Suprapubic skin (tissue), 4 donors: ENCODE measurements at regions not wholly inside any gene's neighbourhood (a gene's known extent, or its start where the extent isn't known, plus 50 kb on each side); places are given as distances from the start of the nearest gene placed in this dataset.
A peak's percentile ranks its signal among the peaks of the same experiment; 100 is the strongest.

Experiments used
- DNase-seq, 2 donors: peaks; one replicate each; pipeline ENCODE4 v3.0.0-alpha.2; 2019; ENCODE audit warnings: low spot score in 2 of 2
- H3K27ac ChIP-seq: fragments of 200-600 bp; sonication (generic); one replicate; pipeline ENCODE4 v1.5.1; 2019
- H3K27me3 ChIP-seq: fragments of 200-600 bp; sonication (generic); one replicate; pipeline ENCODE4 v1.5.1; 2019
- H3K36me3 ChIP-seq: fragments of 200-600 bp; sonication (generic); one replicate; pipeline ENCODE4 v1.5.1; 2019
- H3K4me1 ChIP-seq: fragments of 200-600 bp; sonication (generic); one replicate; pipeline ENCODE4 v1.5.1; 2019
- H3K4me3 ChIP-seq: fragments of 200-600 bp; sonication (generic); one replicate; pipeline ENCODE4 v1.5.1; 2019; ENCODE audit warnings: mild to moderate bottlenecking
- H3K9me3 ChIP-seq: fragments of 200-600 bp; sonication (generic); one replicate; pipeline ENCODE4 v1.5.1; 2019
- EP300 ChIP-seq: sonication (generic); formaldehyde crosslinking; IDR thresholded peaks from one replicate; pipeline ENCODE4 v1.6.1; 2017; ENCODE audit warnings: antibody characterized with exemption
- POLR2A ChIP-seq, 2 donors: fragments of 450-650 bp; IDR thresholded peaks; one replicate each; pipeline ENCODE4 v1.6.1; 2017; ENCODE audit warnings: antibody characterized with exemption in 2 of 2, mild to moderate bottlenecking in 2 of 2, moderate library complexity in 2 of 2
- POLR2AphosphoS5 ChIP-seq, 3 donors: sonication (generic); formaldehyde crosslinking; IDR thresholded peaks; one replicate each; pipeline ENCODE4 v1.6.1; 2017; ENCODE audit warnings: antibody characterized with exemption in 3 of 3
- WGBS: methylation state at CpG from one replicate; pipeline ENCODE4 v1.1.5; 2018; 5-methylcytosine and 5-hydroxymethylcytosine counted together
- TF ChIP-seq, protein P1 (sequence below), 2 donors: fragments of 200-600 bp in 1 of 2; fragments of 450-650 bp in 1 of 2; sonication (generic) in 1 of 2; IDR thresholded peaks; one replicate each; pipeline ENCODE4 v1.5.1; 2016 to 2019; ENCODE audit warnings: antibody characterized with exemption in 2 of 2, mild to moderate bottlenecking in 1 of 2, moderate library complexity in 1 of 2

DNA sequence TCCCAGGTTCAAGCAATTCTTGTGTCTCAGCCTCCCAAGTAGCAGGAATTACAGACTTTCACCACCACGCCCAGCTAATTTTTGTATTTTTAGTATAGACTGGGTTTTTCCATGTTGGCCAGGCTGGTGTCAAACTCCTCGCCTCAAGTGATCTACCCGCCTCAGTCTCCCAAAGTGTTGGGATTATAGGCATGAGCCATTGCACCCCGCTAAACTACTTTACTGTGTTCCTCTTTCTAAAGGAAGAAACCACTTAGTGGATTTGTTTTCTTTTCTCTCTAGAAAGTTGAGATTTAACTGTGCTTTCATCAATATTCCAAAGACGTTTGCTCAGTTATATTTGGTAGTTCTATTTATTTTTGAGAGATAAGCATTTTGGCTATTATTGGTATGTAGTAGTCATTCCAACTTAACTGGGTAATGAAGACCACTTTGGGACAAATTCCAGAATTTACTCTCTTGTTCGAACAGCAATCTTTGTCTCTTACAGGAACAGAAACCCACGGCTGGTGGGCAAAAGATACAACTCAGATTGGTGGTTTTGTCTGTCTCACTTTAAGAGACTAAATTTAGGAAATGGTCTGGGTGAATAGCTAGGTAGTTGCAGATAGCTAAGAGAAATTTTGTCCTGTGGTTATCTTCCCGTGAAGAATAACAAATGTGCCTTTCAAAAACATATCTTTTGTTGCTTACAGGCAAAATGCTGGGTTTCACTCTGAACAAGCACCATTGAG lies 103.5 kb upstream of the CD55 start:
- Histone ChIP-seq H3K4me3 (no peak overlapping the region), H3K9me3 (no peaks in the 10 kb centered on the region), H3K27me3 (no peaks in the 10 kb centered on the region), H3K4me1 (peaks cover 15% of the 10 kb centered on the region), H3K27ac (no peak overlapping the region), H3K36me3 (no peaks in the 10 kb centered on the region)
- WGBS, result 66% methylated on average over 8 of the region's 8 CpGs
- TF ChIP-seq, protein P1, sequence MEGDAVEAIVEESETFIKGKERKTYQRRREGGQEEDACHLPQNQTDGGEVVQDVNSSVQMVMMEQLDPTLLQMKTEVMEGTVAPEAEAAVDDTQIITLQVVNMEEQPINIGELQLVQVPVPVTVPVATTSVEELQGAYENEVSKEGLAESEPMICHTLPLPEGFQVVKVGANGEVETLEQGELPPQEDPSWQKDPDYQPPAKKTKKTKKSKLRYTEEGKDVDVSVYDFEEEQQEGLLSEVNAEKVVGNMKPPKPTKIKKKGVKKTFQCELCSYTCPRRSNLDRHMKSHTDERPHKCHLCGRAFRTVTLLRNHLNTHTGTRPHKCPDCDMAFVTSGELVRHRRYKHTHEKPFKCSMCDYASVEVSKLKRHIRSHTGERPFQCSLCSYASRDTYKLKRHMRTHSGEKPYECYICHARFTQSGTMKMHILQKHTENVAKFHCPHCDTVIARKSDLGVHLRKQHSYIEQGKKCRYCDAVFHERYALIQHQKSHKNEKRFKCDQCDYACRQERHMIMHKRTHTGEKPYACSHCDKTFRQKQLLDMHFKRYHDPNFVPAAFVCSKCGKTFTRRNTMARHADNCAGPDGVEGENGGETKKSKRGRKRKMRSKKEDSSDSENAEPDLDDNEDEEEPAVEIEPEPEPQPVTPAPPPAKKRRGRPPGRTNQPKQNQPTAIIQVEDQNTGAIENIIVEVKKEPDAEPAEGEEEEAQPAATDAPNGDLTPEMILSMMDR (IDR thresholded peaks at IDR 0.05), result no peak
- DNase-seq, result no peak

DNA sequence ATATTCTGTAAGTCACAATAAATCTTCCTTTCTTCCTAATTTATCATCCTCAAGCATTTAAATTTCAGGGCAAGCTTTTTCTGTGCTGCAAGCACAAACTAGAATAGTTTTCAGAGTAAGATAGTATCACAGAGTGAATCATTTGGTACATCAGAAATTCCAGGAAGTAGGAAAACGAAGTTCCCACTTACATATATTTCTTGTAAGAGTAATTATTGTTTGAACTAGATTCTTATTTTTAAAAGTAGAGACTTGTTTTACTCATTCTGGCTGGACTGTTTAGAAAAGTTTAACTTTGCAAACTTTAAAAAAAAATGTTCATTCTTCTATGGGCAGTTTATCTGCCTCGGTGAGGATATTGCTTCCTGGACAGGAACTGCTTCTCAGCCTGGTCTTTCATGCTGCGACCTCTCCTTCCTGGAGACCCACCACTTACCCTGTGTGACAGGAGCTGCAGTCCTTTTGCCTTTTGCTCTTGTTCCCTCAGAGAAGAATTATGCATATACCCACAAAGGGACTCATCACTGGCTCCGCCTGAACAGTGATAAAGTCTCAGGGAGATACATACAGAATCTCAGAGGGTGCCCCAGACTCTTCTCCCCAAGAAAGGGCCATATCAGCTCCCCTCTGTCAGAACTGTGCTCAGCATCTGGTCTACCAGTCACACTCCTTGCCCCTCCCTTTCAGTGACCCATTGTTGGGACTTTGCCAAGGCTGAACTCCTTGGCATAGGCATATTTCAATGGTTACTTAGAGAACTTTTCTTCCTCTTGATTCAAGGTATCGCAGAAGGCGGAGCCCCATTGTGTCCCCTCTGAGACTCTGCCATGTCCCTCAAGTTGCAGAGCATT lies 102.7 kb upstream of the CD55 start:
- DNase-seq, result no peak
- TF ChIP-seq POLR2AphosphoS5 (IDR thresholded peaks at IDR 0.05), result no peak
- no peak for TF ChIP-seq POLR2A (IDR thresholded peaks at IDR 0.05)
- TF ChIP-seq, protein P1 (IDR thresholded peaks at IDR 0.05), result no peak
- no peak for TF ChIP-seq EP300
- Histone ChIP-seq H3K4me3 (no peak overlapping the region), H3K9me3 (no peaks in the 10 kb centered on the region), H3K27ac (peak overlapping the region; percentile 45), H3K4me1 (peaks cover 15% of the 10 kb centered on the region), H3K27me3 (no peaks in the 10 kb centered on the region), H3K36me3 (no peaks in the 10 kb centered on the region)
- 41% methylated on average over 6 of the region's 6 CpGs for WGBS

GRCh38 chr1:207219979-207220889 lies 101.2 kb upstream of the CD55 start:
- Histone ChIP-seq H3K36me3 (no peaks in the 10 kb centered on the region), H3K4me1 (peaks cover 15% of the 10 kb centered on the region), H3K4me3 (no peak overlapping the region), H3K9me3 (no peaks in the 10 kb centered on the region), H3K27ac (no peak overlapping the region), H3K27me3 (no peaks in the 10 kb centered on the region)
- WGBS, result 84% methylated on average over 24 of the region's 24 CpGs
- DNase-seq, result no peak
- TF ChIP-seq EP300 (no peak), POLR2A (IDR thresholded peaks at IDR 0.05) (no peak), POLR2AphosphoS5 (IDR thresholded peaks at IDR 0.05) (no peak)
- TF ChIP-seq, protein P1 (IDR thresholded peaks at IDR 0.05), result no peak

DNA sequence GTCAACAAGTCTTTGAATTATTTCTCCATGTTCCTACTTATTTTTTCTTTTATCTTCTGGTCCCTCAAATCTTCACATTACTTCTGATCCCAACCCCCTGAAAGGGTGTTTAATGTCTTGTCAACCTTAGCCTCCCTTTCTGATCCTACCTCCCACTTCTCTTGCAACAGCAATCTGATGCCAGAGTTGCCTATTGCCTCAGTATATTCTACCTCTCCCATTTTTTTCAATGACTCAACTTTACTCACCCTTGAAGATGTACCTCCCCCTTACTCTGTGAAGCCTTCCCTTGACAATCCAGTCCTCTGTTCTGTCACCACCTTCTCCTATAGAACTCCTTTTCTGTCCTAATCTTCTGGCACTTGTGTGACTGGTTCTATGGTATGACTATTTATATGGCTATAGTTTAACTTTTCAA lies 99.5 kb upstream of the CD55 start:
- Histone ChIP-seq H3K27ac (no peak overlapping the region), H3K9me3 (no peaks in the 10 kb centered on the region), H3K27me3 (no peaks in the 10 kb centered on the region), H3K36me3 (no peaks in the 10 kb centered on the region), H3K4me3 (no peak overlapping the region), H3K4me1 (peaks cover 15% of the 10 kb centered on the region)
- no peak for DNase-seq
- no peak for TF ChIP-seq EP300
- no peak for TF ChIP-seq POLR2A (IDR thresholded peaks at IDR 0.05)

- no peak for DNase-seq
- TF ChIP-seq POLR2A (IDR thresholded peaks at IDR 0.05) (no peak), POLR2AphosphoS5 (IDR thresholded peaks at IDR 0.05) (no peak), EP300 (no peak)
- TF ChIP-seq, protein P1 (IDR thresholded peaks at IDR 0.05), result no peak
- 66% methylated on average over 2 of the region's 2 CpGs for WGBS
- no peaks in the 10 kb centered on the region for H3K36me3 ChIP-seq
- H3K27me3 ChIP-seq, result no peaks in the 10 kb centered on the region
- H3K4me3 ChIP-seq, result no peak overlapping the region
- peaks cover 12% of the 10 kb centered on the region for H3K4me1 ChIP-seq
- H3K9me3 ChIP-seq, result no peaks in the 10 kb centered on the region
- H3K27ac ChIP-seq, result no peak overlapping the region
These were observed 98.3 kb upstream of the CD55 start for GRCh38 chr1:207223162-207223561.
